NCI-H82 treated with DMSO at 0.1 percent for 48 hours (cell line): ENCODE measurements at regions not wholly inside any gene's neighbourhood (a gene's known extent, or its start where the extent isn't known, plus 50 kb on each side); places are given as distances from the start of the nearest gene placed in this dataset.

Experiments used
- DNase-seq: peaks from one replicate; lab custom pipeline; 2025; ENCODE audit not compliant: unreplicated experiment; lab: John Stamatoyannopoulos, UW

GRCh38 chr5:152337484-152337883 lies 67.6 kb downstream of the NMUR2 start:
- no peak for DNase-seq

DNA sequence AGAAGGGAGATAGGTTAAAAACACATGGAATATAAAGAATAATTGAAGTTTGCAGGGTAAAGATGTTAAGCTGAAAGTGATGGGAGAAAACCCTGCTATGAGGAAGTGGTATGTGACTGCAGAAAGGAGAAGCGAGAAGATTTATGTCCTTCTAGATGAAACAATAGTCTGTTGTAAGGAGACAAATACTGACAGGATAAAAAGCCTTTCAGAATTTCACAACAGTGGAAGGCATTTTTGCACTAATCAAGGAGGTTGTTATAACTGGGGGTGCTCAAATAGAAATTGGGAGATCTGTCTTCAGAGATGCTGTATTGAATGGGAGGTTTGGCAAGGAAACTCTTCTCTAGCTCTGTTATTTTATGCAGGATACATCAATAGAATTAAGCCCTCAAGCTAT lies 69.6 kb downstream of the NMUR2 start:
- no peak for DNase-seq

DNA sequence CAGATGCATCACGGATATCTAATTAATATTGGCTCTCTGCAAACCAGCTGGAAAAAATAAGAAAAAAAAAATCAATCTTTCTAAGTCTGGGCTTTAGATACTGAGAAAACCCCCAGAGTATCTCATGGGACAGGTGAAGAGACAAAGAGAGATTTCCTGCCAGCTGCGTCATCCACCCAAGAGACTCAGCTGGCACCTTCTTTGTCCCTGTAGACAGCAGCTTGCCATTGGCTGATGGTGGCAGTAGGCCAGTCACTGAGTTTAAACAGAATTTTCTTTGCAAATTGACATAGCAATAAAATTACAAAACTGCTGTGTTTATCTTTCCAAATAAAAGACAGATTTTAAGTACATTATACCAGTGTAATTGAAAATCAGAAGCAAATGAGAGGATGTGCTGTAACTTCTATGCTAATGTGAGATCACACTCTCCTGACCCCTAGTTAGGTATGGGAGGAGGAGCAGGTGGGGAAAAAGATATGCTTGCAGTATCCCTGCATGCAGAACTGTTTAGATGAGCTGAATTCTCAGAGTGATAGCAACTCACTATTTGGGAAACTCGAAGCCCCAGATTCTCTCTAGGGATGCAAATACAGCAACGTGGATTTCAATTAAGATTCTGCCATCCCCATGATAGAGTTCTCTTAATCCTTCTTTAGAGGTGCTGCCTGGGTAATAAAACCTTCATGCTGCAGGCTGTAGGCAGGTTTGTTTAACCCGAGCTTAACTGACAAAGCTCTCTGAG lies 72.2 kb downstream of the NMUR2 start:
- no peak for DNase-seq

GRCh38 chr5:152331718-152332117 lies 73.4 kb downstream of the NMUR2 start:
- no peak for DNase-seq

GRCh38 chr5:152331006-152331405 lies 74.1 kb downstream of the NMUR2 start:
- DNase-seq: no peak

GRCh38 chr5:152329761-152330283 lies 75.3 kb downstream of the NMUR2 start:
- DNase-seq: peak; percentile 14

DNA sequence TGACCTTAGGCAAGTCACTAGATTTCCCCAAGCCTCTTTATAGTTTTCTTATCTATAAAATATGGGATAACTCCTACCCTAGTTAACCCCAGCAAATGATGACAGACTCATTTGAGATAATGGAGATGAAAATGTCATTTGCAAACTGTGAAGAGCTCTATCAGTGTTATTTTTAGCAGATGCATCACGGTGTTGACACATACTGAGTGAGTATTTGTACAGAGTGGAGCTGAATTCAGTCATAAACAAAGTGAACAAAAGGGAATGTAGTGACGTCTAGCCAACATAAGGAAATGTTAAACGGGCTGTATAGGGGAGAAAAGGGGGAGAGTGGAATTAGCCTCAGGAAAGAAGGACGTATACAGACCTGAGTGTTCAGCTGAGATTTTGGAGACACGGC lies 75.9 kb downstream of the NMUR2 start:
- no peak for DNase-seq

DNA sequence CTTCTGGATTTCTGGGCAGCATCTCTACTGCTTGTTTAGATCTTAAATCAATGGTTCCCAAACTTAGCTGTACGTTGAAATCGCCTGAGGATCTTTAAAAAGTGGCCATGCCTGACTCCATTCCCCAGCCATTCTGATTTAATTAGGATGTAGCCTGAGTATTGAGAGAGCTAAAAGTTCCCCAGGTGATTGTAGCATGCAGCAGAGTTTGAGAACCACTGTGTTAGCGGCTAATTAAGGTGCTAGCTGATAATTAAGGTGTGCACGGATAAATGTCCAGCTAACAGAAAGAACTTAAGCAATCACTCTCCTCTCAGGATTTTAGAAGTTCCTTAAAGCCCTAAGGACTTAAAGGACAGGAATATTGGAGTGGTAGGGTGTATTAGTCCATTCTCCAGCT lies 89.1 kb downstream of the NMUR2 start:
- DNase-seq: no peak

- DNase-seq: no peak
Observed at GRCh38 chr5:152314196-152314829, 90.8 kb downstream of the NMUR2 start.

GRCh38 chr5:152309926-152310450 lies 95.1 kb downstream of the NMUR2 start:
- peak; percentile 17 for DNase-seq

GRCh38 chr5:152306386-152306785 lies 98.7 kb downstream of the NMUR2 start:
- peak; percentile 65 for DNase-seq

DNA sequence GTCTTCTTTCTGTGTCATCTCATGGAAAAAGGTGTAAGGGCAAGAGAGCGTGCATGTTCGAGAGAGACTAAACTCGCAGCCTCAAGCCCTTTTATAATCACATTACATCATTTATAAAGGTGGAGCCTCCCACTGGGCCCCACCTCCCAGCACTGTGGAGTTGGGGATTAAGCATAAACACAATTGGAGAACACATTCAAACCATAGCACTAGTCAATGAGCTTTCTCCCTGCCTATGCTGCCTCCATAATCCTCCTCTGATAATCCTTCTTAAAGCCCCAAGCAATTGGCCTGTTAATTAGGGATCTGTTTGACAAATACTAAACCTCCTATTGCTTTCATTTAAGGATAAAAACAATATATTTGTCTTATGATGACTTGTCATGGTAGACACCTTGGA lies 99.6 kb downstream of the NMUR2 start:
- peak; percentile 98 for DNase-seq

DNA sequence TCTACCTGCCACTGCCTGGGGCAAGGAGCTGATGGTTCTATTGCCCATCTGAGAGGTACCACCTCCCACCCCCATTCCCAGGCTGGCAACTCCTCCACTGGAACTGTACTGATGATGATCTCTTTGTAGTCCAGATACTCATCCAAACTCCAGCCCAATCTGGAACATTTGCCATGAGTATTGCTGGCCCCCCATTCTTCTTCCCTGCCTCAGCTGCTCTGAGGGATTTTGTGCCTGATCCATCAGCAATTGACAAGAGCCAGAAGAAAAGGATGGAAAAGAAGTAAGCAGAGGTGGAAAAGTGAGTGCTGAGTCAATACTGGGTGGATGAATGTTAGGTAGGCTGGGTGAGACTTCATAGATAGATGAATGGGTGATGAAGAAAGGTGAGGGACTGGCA lies 101.2 kb downstream of the NMUR2 start:
- no peak for DNase-seq

DNA sequence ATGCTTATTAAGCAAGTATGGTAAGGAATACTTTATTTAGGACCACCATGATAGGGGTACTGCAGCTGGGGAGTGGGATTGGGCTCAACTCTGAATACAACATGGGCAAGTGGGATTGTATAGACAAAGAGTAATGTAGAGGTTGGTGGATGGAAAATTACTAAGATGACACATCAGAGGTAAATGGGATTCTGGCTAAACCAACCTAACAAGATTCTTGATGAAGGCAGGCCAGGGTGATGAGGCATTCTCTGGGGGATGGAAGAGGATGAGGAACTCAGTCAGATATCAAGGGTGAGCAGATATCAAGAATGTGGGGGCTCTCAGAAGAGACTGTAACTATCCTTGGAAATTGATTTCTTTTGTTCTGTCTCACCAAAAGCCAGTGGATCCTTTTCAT lies 107.2 kb downstream of the NMUR2 start:
- DNase-seq: no peak

DNA sequence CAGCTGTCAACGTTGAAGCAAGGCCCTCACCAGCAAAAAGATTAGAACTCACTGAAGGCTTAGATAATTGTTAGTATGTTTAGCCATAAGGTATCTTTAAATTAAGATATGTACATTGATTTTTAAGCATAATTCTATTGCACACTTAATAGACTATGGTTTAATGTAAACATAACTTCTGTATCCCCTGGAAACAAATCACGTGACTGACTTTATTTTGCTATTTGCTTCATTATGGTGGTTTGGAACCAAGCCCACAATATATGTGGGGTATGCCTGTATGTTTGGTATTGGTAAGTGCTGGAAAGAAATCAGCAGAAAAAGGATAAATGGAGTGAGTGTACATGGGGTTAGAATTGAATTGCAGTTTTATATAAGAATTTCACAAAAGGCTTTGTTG lies 111.9 kb downstream of the NMUR2 start:
- no peak for DNase-seq

GRCh38 chr5:152290181-152290580 lies 114.9 kb downstream of the NMUR2 start:
- DNase-seq: no peak

DNA sequence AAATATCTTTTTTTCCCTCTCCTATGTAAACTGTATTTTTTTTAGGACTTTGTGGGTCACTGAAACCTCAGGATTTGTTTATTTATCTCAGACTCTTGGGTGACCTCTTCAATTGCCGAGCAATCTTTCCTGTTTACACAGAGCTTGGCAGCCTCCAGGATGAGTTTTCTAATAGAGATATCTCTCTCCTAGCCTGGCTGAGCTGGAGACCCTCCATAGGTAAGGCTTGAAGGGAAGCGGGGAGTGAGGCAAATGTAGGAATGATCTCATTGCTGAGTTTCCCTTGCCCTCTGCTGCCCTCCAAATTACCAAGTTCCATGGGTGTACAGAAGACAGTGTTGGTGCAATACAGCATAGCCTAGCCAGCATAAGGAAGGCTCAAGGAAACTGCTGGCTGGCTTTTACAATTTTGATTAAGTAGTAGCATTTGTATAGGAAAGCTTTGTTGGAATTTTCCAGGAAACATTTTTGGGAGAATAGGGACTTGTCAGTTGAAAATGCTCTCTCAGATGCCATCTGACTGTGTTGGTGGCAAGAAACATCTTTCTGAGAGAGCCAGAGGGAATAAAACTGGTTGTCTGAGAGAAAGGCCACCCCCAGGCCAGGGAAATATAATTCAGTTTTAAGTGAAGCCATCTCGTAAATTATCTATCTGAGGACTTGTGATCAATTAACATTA lies 116.0 kb downstream of the NMUR2 start:
- no peak for DNase-seq

DNA sequence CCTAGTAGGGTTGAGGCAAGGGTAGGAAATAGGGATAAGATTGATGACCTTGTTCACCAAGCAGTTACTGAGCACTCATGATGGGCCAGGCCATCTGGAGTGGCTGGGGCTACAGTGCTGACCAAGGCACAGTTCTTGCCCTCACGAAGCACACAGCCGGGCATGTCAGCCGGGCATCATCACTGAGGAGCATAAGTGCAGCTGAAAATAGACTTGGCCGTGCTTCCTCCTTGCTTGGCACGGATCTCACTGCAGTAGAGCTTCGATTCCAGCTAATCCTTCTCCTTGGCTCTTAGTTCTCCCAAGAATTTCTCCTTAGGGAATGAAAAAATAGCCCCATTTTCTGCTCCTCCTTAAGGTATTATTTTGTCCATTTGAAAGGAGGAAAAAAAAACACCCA lies 116.6 kb downstream of the NMUR2 start:
- DNase-seq: no peak

GRCh38 chr5:152285764-152286163 lies 119.3 kb downstream of the NMUR2 start:
- no peak for DNase-seq

DNA sequence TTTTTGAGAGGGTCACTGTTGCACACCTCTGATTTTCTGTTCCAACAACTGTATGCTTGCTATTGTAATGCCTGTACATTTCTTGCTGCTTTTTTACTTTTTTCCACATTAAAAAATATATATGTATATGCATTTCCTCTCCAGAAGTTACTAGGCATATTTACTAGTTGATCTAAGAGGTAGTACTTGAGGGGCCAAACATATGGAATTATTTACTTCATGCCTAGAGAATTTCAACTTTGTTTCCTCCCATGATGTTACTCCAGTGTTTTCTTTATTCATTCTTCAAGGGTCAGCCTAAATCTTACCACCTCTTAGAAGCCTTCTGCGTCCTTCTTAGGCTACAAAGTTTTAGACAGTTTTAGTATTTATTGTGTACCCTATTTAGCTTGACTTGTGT lies 122.7 kb downstream of the NMUR2 start:
- DNase-seq: no peak

DNA sequence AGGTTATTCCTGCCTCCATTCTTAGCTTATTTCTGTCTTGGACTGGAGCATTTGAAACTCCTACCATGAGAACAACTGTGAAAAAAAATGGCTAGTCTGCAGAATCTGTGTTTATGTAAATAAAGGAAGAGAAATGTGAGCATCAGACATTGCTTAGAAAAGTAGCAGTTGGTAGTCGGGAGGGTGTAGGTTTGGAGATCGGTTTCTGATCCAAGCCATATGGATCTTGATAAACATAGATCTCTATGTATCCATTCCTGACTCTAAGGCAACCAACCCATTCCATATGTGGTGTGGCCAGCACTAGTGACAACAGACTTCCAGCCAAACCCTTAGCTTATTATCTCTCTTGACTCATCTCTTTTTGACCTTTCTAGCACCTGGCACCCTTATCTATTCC lies 127.1 kb downstream of the NMUR2 start:
- DNase-seq: no peak

DNA sequence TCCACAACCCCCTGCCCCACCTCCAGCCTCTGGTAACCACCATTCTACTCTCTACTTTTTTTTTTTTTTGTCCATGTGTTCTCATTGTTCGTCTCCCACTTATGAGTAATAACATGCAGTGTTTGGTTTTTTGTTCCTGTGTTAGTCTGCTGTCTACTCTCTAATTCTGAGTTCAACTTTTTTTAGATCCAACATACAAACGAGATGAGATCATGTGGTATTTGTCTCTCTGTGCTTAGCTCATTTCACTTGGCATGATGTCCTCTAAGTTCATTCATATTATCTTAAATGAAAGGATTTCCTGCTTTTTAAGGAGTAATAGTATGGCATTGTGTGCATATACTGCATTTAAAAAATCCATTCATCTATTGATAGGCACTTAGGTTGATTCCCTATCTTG lies 130.9 kb downstream of the NMUR2 start:
- DNase-seq: no peak
